ENCODE measurements at regions not wholly inside any gene's neighbourhood (a gene's known extent, or its start where the extent isn't known, plus 50 kb on each side); places are given as distances from the start of the nearest gene placed in this dataset.
"Not testable (repeated sequence)": the region's sequence is repeated elsewhere in the genome, so short reads cannot be mapped to it uniquely, and the experiment has no call there.

DNA sequence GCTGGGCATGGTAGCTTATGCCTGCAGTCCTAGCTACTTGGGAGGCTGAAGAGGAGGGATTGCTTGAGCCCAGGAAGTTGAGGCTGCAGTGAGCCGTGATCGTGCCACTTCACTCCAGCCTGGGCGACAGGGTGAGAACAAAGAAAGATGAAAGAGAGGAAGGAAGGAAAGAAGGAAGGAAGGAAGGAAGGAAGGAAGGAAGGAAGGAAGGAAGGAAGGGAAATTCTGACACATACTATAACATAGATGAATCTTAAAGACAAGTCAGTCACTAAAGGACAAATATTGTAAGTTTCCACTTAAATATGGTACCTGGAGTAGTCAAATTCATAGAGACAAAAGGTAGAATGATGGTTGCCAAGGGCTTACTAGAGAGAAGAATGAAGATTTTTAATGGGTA lies 108.0 kb upstream of the CACHD1 start:
- DNase-seq, result no peak

DNA sequence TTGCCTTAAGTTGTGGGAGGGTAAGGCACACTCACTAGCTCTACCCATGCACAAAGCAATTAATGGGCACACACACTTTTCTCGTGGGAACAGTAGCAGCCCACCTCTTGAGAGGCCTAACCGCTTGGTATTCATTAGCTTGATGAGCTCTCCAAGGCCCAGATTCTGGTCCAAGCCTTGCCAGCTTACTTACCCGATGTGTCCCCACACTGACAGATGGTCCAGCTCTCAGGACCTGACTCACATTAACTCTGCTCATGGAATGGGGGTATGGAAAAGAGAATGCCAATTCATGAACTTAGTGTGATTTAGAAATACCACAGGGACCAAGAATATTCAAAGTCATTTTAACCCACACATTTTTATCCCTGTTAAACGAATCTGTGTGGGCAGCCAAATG lies 106.8 kb upstream of the CACHD1 start:
- no peak for DNase-seq

GRCh38 chr1:64363616-64364015 lies 106.3 kb upstream of the CACHD1 start:
- no peak for DNase-seq

- no peak for DNase-seq
Measured at GRCh38 chr1:64366821-64367220, 103.1 kb upstream of the CACHD1 start.

- no peak for DNase-seq
Measured at GRCh38 chr1:64368344-64368743, 101.6 kb upstream of the CACHD1 start.

DNA sequence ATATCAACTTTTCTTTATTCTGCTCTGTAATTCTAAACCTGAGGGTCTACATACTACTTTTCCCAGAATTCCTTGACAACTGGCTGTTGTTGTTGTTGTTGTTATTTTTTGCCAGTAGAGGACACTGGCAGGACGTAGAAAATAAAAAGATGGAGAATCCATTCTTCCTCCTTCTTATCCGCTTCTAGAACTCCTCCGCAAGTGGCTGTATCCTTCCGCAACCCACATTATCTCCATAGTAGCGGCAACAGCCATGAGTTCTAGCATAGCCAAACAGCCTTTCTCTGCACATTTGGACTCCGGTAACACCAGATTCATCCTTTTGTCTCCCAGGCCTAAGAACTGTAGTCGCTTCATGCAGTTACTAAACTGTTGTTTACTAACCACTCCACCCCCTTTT lies 91.1 kb upstream of the CACHD1 start:
- DNase-seq, result no peak

DNA sequence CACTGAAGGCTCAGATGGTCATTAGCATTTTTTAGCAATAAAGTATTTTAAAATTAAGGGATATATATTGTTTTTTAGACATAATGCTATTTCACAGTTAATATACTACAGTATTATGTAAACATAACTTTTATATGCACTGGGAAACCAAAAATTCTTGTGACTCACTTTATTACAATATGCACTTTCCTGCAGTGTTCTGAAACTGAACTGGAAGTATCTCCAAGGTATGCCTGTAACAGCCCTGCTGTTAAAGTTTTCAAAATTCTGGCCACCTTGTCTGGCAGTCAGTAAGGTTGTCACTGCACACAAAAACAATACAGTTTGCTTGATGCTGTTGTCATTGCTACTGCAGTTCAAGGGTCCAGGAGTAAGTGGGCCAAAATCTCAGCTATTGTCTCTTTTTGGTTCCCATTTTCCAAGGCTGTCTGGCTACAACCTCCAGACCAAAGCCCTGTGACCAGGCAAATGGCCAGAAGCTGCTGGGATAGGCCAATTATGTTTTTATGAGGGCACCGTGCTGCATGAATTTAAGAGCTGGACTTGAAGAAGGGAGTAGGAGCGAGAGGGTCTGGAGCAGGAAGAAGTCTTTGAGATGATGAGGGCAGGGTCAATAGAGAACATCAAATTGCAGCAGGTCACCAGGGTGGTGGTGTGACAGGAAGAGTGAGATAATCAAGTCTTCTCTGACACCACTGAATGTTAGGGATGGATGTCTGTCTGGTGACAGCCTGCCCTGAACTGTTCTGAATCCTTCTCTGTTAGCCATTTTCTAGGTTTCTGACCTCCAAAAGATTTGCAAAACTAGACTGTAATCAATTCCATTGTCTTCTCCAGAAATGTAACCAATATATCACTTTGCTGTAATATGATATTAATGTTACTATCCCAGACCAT lies 82.3 kb upstream of the CACHD1 start:
- peak; percentile 49 for DNase-seq

- peak; percentile 37 for DNase-seq
Measured at GRCh38 chr1:64388336-64388735, 81.6 kb upstream of the CACHD1 start.

GRCh38 chr1:64392109-64392508 lies 77.8 kb upstream of the CACHD1 start:
- no peak for DNase-seq

DNA sequence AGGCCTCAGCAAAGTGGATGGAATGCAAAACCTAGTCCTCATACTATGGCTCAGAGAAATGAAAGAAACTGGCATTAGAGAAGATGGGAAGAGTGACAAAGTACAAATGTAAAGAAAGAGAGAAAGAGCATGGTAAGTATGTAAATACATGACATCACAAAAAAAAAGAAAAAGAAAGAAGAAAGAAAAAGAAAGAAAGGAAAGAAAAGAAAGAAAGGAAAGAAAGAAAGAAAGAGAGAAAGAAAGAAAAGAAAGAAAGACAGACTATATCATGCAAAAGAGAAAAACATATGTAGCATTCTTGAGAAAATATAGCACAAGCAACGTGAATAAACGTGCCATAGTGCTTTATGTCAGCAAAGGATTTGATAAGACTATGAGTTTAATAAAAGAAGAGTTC lies 76.1 kb upstream of the CACHD1 start:
- no peak for DNase-seq

GRCh38 chr1:64396817-64397216 lies 73.1 kb upstream of the CACHD1 start:
- no peak for DNase-seq

DNA sequence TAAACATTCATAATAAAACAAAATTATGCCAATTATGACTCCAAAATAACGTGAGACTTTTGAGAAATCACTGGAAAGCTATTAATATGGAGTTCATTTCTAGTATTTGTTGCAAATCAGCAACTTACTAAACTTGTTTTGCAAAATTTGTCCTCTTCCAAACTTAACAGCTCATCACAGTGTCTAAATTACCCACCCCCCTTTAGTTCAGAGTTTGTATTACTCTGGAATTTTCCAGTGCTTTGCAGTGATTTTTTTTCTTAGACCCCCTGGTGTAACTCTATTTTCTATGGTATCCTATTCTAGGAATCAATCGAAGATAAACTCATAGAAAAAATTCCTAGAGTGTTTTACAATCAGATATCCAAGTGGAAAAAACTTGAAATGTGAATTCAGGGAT lies 72.4 kb upstream of the CACHD1 start:
- no peak for DNase-seq

- DNase-seq, result no peak
Measured at GRCh38 chr1:64398936-64399335, 71.0 kb upstream of the CACHD1 start.

- DNase-seq, result no peak
Measured at GRCh38 chr1:64401285-64401684, 68.6 kb upstream of the CACHD1 start.

DNA sequence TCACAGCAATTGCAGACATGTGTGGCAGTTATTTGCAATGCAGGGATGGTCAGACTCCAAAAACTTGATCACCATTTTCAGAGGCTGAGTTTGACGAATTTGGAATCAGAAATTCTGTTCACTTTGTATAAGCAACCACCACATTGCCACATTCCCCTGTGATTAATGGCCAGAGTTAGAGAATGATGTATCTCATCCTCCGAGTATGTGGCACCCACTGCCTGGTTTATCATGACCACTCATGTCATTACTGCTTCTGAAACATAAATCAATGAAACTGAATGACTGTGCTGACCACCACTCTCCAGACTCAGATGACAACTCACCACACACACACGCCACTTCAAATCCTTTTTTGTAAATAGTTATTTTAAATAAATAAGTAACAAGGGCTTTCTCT lies 66.6 kb upstream of the CACHD1 start:
- no peak for DNase-seq

DNA sequence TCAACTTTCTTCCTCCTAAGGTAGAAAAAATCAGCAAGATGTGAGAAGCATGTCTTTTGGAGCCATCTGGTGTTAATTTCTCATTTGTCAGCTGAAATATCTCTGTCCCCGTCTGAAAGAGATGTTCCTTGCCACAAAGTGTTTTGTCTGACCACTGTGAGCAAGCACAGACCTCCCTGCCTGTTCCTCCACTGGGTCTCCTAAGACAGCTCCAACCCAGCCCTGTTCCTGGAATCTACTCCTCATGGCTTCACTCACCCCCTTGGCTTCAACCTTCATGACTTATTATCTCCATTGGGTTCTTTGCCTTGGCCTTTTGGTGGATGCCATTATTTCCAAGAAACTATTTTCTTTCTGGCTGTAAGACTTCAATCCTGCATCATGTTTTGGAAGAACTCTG lies 65.7 kb upstream of the CACHD1 start:
- DNase-seq, result no peak

GRCh38 chr1:64405833-64406232 lies 64.1 kb upstream of the CACHD1 start:
- DNase-seq, result no peak

DNA sequence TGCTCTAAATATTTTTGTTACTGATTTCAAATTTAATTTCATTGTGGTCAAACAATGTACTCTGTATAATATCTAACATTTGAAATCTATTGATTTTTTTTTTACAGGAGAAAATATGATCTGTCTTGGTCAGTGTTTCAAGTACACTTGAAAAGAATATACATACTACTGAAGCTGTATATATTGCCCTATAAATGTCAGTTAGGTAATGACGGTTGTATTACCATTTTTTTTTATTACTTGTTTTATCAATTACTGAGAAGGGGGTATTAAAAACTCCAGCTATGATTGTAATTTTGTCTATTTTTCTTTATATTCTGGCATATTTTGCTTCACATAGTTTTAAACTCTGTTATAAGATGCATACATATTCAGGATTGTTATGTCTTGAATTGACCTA lies 59.7 kb upstream of the CACHD1 start:
- no peak for DNase-seq

- DNase-seq, result not testable (repeated sequence)
Measured at GRCh38 chr1:64414855-64415546, 54.9 kb upstream of the CACHD1 start.

DNA sequence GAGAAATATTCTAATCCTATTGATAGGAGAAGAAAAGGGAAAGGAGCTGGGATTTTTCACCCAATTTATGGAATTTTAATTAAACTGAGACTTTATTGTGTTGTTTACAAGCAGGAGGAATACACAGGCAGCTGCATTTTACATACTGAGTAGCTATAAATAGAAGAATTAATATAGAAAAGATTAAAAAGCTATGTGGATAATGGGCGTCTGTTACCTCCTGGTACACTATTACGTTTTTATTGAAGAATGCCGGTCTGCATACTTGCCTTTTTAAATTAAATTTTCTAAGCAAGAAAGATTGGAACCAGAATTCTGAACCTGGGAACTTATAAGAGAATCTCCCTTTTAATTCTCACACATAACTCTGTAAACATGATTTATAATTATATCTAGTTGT lies 52.1 kb upstream of the CACHD1 start:
- DNase-seq, result no peak
